Ovary (tissue), 3 donors: ENCODE measurements at regions not wholly inside any gene's neighbourhood (a gene's known extent, or its start where the extent isn't known, plus 50 kb on each side); places are given as distances from the start of the nearest gene placed in this dataset.

Source experiments
- EP300 ChIP-seq: sonication (generic); formaldehyde crosslinking; IDR thresholded peaks from one replicate; pipeline ENCODE4 v1.6.1; 2017; ENCODE audit warnings: antibody characterized with exemption
- POLR2A ChIP-seq: fragments of 450-650 bp; IDR thresholded peaks from one replicate; pipeline ENCODE4 v1.6.1; 2017; ENCODE audit warnings: antibody characterized with exemption, mild to moderate bottlenecking, moderate library complexity
- TF ChIP-seq, protein P1 (sequence below), 3 donors: fragments of 450-650 bp in 2 of 3; fragments of 200-600 bp in 1 of 3; IDR thresholded peaks; one replicate each; pipeline versions ENCODE4 v1.5.1 to v1.8.0; 2016 to 2022; ENCODE audit warnings: antibody characterized with exemption in 3 of 3, mild to moderate bottlenecking in 1 of 3
- donor health status: DM: no; HTN: no; CAD: no.

- TF ChIP-seq, protein P1, sequence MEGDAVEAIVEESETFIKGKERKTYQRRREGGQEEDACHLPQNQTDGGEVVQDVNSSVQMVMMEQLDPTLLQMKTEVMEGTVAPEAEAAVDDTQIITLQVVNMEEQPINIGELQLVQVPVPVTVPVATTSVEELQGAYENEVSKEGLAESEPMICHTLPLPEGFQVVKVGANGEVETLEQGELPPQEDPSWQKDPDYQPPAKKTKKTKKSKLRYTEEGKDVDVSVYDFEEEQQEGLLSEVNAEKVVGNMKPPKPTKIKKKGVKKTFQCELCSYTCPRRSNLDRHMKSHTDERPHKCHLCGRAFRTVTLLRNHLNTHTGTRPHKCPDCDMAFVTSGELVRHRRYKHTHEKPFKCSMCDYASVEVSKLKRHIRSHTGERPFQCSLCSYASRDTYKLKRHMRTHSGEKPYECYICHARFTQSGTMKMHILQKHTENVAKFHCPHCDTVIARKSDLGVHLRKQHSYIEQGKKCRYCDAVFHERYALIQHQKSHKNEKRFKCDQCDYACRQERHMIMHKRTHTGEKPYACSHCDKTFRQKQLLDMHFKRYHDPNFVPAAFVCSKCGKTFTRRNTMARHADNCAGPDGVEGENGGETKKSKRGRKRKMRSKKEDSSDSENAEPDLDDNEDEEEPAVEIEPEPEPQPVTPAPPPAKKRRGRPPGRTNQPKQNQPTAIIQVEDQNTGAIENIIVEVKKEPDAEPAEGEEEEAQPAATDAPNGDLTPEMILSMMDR (IDR thresholded peaks at IDR 0.05), result no peak
- no peak for TF ChIP-seq EP300
- no peak for TF ChIP-seq POLR2A
Observed at GRCh38 chr6:4620284-4621151, 155.7 kb upstream of the CDYL start.
